ENCODE measurements at regions not wholly inside any gene's neighbourhood (a gene's known extent, or its start where the extent isn't known, plus 50 kb on each side); places are given as distances from the start of the nearest gene placed in this dataset.

DNA sequence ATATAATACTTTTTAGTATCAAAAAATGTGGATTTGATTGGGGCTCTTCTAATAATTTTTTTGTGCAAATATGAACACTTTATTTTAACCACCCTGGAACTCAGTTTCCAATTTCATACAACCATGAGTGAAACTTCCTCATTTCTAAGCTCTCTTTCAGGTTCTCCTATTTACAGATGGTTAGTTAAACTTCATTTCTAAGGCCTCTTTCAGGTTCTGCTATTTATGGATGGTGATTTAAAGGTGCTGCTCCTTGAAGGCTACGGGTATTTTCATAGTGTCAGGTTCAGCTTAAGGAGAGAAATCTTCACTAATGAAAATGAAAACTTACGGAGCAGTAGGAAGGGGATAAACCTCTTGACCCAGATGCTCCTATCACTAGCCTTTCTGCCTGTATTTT, 568.3 kb downstream of the KIF20B start:
- Histone ChIP-seq H3K4me3 (ENCODE audit: control insufficient read depth in 2 of 3, extremely low read depth in 1 of 3, insufficient read depth in 2 of 3, low read depth in 1 of 3, low read length in 3 of 3) (no peak overlapping the region), H3K27ac (ENCODE audit: control insufficient read depth, insufficient read depth, low read length) (no peak overlapping the region), H3K27me3 (ENCODE audit: control insufficient read depth, extremely low read depth, insufficient read depth, low read length) (no peaks in the 10 kb centered on the region), H2AFZ (ENCODE audit: control insufficient read depth, low read length) (no peak overlapping the region), H3K9ac (ENCODE audit: control insufficient read depth, extremely low read depth, insufficient read depth, low read length) (no peak overlapping the region), H3K79me2 (ENCODE audit: control insufficient read depth, insufficient read depth, low read length) (no peaks in the 10 kb centered on the region), H3K9me3 (ENCODE audit: control insufficient read depth, low read depth, low read length) (no peaks in the 10 kb centered on the region), H4K20me1 (ENCODE audit: control insufficient read depth, extremely low read depth, insufficient read depth, low read length) (no peaks in the 10 kb centered on the region), H3K36me3 (ENCODE audit: control insufficient read depth in 2 of 2, extremely low read depth in 1 of 2, insufficient read depth in 2 of 2, low read length in 2 of 2) (no peaks in the 10 kb centered on the region), H3K9me1 (ENCODE audit: control insufficient read depth, extremely low read depth, insufficient read depth, low read length) (no peaks in the 10 kb centered on the region), H3K4me1 (ENCODE audit: control insufficient read depth, extremely low read depth, insufficient read depth, low read length) (peaks cover 2% of the 10 kb centered on the region), H3K4me2 (ENCODE audit: control insufficient read depth, extremely low read depth, insufficient read depth, low read depth, low read length) (no peak overlapping the region)
- FAIRE-seq (no peak), DNase-seq (ENCODE audit: low read depth, low spot score) (no peak)
- dilution Hi-C loops (cut with MboI; ENCODE audit: extremely low pct_ligation_motif_present, low sequenced_read_pairs): no loop called here
- no peak for TF ChIP-seq CTCF (optimal IDR thresholded peaks at IDR 0.05 in 1 of 3, IDR thresholded peaks at IDR 0.05 in 1 of 3, conservative IDR thresholded peaks at IDR 0.05 in 1 of 3; ENCODE audit: extremely low read depth in 1 of 3, insufficient read depth in 2 of 3, low read length in 3 of 3)
- no peak for TF ChIP-seq EZH2 (IDR thresholded peaks at IDR 0.05; ENCODE audit: low read length)

DNA sequence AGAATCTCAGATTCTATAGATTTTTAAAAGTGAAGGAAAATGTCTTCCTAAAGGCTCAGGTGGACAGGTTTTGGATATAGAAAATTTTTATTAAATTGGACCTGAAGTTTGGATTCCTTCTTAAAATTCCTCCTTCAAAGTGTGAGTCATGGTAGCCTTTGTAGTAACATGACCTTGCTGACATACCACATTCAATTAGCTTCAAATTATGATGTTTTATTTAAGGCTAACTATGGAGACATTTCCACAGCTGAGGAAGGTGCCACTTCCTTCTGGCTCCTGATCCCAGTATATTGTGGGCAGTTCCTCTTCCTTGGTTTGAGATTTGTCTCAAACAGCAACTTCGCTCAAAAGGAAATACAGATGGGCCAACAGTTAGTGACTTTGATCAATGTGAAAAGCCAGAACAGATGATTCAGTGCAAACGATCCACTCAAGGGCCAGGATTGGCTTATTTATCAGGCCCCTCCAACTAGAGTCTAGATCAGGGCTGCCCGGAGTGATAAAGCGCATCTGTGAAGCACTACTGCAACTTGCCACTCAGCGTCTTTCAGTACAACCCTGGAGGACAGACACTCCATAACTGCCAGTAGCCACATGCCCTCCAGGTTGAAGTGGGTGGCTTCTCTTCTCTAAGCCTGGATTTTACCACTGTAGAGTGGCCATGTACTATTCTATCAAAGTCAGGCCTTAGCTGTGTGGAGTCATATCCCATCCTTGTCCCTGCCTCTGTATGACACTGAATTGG, 573.5 kb downstream of the KIF20B start:
- H3K27me3 ChIP-seq (ENCODE audit: control insufficient read depth, extremely low read depth, insufficient read depth, low read length): no peaks in the 10 kb centered on the region
- H3K4me2 ChIP-seq (ENCODE audit: control insufficient read depth, extremely low read depth, insufficient read depth, low read depth, low read length): no peak overlapping the region
- no peaks in the 10 kb centered on the region for H4K20me1 ChIP-seq (ENCODE audit: control insufficient read depth, extremely low read depth, insufficient read depth, low read length)
- H3K27ac ChIP-seq (ENCODE audit: control insufficient read depth, insufficient read depth, low read length): no peak overlapping the region
- dilution Hi-C loops (cut with MboI; ENCODE audit: extremely low pct_ligation_motif_present, low sequenced_read_pairs): no loop called here
- H3K9me1 ChIP-seq (ENCODE audit: control insufficient read depth, extremely low read depth, insufficient read depth, low read length): no peaks in the 10 kb centered on the region
- DNase-seq (ENCODE audit: low read depth, low spot score): no peak
- no peak overlapping the region for H3K4me3 ChIP-seq (ENCODE audit: control insufficient read depth in 2 of 3, extremely low read depth in 1 of 3, insufficient read depth in 2 of 3, low read depth in 1 of 3, low read length in 3 of 3)
- no peaks in the 10 kb centered on the region for H3K36me3 ChIP-seq (ENCODE audit: control insufficient read depth in 2 of 2, extremely low read depth in 1 of 2, insufficient read depth in 2 of 2, low read length in 2 of 2)
- peak; percentile 58 for FAIRE-seq
- no peaks in the 10 kb centered on the region for H3K9me3 ChIP-seq (ENCODE audit: control insufficient read depth, low read depth, low read length)
- peaks cover 7% of the 10 kb centered on the region for H3K4me1 ChIP-seq (ENCODE audit: control insufficient read depth, extremely low read depth, insufficient read depth, low read length)
- peak overlapping the region; percentile 11 for H2AFZ ChIP-seq (ENCODE audit: control insufficient read depth, low read length)
- no peak for TF ChIP-seq EZH2 (IDR thresholded peaks at IDR 0.05; ENCODE audit: low read length)
- TF ChIP-seq CTCF (optimal IDR thresholded peaks at IDR 0.05 in 1 of 3, IDR thresholded peaks at IDR 0.05 in 1 of 3, conservative IDR thresholded peaks at IDR 0.05 in 1 of 3; ENCODE audit: extremely low read depth in 1 of 3, insufficient read depth in 2 of 3, low read length in 3 of 3): no peak
- H3K9ac ChIP-seq (ENCODE audit: control insufficient read depth, extremely low read depth, insufficient read depth, low read length): no peak overlapping the region
- H3K79me2 ChIP-seq (ENCODE audit: control insufficient read depth, insufficient read depth, low read length): no peaks in the 10 kb centered on the region
